ENCODE measurements at regions not wholly inside any gene's neighbourhood (a gene's known extent, or its start where the extent isn't known, plus 50 kb on each side); places are given as distances from the start of the nearest gene placed in this dataset.
"Not testable (repeated sequence)": the region's sequence is repeated elsewhere in the genome, so short reads cannot be mapped to it uniquely, and the experiment has no call there.

DNA sequence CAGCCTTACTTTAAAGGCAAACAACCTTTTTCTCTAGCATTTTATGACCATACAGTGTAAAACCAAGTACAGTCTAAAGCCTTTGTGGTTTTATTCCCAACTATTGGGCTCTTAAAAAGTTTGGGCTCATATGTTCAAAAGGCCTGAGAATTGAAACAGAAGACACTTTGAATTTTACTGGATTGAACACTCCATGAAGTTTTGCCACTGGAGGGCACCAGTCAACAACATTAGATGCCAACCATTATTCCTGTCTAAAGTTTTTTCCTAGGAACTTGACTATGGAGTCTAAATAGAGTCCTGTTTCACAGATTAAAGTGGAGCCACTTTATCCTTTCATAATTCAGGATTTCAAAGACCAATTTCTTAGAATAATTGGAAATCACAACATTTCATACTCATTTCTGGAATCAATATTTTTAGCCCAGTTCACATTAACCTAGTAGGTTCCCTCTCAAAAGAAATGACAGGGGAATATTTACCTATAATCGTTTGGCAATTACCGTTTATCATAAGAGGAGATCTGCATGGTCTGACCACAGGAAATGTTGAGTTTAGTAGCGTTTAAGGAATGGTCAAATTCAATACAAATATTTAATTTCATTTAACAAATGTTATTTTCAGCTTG lies 244.1 kb upstream of the PDZRN3 start:
- DNase-seq (ENCODE audit: low read depth in 2 of 2): no peak

DNA sequence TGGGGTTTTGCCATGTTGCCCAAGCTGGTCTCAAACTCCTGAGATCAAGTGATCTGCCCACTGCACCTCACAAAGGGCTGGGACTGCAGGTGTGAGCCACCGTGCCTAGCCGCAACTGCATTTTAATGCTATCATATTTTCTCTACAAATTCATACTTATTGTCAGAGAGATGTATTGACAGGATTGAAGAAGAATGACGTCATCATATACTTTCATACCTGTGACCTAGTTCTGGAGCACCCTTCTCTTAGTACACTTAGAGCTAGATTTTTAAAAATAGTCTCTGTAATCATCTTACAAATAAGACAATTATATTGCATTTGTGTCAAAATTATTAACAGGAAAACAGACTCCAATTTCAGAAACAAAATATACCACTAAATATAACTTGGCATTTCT lies 242.8 kb upstream of the PDZRN3 start:
- DNase-seq (ENCODE audit: low read depth in 2 of 2): no peak

DNA sequence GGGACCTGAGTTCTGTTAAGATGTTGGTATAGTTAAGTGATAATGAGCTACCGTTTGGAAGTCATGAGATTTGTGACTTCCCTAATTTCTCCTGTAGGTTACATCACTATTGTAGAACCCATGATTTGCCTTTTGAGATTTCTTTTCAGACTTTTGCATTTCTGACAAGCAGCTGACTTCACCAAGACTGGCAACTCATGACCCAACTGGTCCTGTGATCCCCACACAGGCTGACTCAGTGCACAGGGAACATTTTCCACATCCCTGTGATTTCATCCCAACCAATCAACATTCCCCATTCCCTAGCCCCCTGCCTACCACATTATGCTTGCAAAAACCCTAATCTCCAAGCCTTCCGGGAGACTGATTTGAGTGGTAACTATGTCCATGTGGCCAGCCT lies 242.1 kb upstream of the PDZRN3 start:
- DNase-seq (ENCODE audit: low read depth in 2 of 2): no peak

DNA sequence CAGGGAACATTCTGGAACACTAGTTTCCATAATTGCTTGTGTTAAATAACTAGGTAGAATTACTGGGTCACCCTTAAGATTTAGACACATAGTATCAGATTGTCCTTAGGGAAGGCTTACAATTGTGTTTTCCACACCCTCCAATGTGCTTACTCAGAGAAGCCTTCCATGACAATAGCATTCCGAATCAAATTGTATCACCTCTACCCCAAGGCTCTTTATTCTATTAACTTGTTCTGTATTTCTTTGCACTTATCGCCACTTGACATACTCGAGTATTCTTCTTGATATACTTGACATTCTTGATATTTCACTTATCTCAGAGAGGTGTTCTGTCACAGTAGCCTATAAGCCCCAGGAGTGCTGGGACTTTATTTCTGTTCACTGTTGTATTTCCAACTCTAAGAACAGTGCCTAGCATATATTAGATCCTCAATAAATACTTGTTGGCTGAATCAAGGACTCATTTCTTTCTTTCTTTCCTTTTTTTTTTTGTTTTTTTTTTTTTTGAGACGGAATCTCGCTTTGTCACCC lies 238.9 kb upstream of the PDZRN3 start:
- DNase-seq (ENCODE audit: low read depth in 2 of 2): no peak

DNA sequence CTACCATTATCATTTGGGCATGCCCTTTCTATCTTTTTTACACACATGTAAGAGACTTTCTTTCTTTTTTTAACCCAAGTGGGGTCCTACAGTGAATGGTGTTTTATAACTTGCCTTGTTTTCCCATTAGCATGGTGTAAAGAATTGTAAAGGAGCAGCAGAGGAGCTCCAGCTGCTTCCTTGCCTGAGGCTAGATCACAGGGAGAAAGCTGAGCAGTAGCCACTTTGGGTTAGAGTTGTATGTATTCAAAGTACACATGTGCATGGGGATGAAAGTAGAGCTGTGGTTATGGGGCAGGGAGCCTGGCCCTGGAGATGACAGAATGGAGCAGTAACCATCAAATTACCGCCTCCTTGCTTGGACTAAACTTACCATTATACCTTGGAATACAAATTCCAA lies 231.1 kb upstream of the PDZRN3 start:
- DNase-seq (ENCODE audit: low read depth in 2 of 2): no peak

DNA sequence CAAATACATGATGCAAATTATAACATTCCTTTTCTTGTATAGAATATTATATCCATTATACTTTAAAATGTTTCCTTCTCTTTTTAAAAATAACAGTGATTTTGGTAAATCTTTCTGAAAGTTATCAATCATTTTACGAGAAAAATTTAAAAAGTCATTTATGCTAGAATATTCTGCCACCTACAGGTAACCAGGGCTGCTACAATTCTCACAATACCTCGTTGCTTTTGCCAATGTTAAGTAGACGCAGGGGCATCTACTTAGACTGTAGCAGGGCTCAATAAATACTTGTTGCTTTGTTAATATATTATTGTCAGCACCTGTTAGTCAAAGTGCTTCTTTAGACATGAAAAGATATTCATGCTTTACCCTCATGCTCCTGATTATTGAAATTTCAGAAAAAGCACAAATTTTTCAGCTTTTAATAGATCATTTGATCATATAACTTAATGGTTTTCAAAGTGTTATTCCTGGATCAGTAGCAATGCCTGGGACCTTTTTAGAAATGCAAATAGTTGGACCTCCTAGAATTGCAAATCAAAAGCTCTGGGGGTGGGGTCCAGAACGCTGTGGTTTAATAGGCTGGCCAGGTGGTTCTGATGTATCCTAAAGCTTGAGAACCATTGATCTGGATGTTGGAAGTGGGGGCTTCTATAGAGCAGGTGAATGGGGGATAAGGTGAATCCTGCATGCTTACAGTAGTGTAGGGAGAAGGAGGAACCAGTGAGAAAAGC lies 223.6 kb upstream of the PDZRN3 start:
- no peak for DNase-seq (ENCODE audit: low read depth in 2 of 2)

DNA sequence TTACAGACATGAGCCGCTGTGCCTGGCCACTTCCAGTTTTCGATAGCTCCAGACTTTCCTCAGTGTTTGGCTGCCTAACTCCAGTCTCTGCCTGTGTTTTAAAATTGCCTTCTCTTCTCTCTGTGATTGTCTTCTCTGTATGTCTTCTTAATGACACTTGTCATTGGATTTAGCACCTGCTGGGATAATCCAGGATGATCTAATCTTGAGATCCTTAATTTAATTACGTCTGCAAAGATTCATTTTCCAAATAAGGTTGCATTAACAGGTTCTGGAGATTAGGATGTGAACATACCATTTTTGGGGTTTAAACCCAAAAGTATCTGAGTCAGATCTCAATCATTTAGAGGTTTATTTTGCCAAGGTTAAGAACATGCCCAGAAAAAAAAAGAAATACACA lies 222.2 kb upstream of the PDZRN3 start:
- no peak for DNase-seq (ENCODE audit: low read depth in 2 of 2)

DNA sequence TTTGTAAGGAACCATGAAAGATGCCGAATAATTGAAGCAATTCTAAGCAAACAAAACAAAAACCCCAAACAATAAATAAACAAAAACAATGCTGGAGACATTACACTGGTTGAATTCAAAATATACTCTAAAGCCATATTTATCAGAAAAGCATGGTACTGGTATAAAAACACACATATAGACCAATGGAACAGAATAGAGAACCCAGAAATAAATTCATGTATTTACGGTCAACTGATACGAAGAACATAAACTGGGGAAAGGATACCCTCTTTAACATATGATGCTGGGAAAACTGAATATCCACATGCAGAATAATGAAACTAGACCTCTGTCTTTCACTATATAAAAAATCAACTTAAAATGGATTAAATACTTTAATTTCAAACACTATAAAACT lies 214.3 kb upstream of the PDZRN3 start:
- DNase-seq (ENCODE audit: low read depth in 2 of 2): no peak

DNA sequence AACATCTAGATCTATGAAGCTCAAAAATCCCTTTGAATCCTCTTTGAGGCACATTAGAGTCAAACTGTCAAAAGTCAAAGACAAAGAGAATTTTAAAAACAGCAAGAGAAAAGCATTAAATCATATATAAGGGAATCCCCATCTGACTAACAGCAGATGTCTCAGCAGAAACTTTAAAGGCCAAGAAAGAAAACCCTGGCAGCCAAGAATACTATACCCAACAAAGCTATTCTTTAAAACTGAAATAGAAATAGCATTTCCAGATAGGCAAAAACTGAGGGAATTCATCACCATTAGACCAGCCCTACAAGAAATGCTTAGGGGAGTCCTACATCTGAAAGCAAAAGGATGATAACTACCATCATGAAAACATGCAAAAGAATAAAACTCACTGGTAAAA lies 211.2 kb upstream of the PDZRN3 start:
- DNase-seq (ENCODE audit: low read depth in 2 of 2): no peak

DNA sequence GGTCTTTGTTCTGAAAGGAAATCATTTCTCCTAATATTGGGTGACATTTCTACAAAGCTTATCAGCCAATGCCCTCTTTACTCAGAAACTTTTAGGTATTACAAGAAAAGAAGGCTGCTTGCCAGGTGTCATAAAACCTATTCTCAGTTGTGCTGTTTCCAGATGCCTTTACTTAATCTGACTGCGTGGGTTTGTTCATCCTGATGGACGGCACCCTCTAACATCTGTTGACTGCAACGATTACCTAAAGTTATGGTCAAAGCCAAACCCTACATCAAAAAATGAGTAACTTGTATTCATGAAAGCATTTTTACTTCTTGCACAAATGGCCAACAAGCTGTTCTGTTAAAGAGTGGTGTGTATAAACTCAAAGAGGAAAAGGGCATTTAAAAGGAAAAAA lies 207.7 kb upstream of the PDZRN3 start:
- no peak for DNase-seq (ENCODE audit: low read depth in 2 of 2)

DNA sequence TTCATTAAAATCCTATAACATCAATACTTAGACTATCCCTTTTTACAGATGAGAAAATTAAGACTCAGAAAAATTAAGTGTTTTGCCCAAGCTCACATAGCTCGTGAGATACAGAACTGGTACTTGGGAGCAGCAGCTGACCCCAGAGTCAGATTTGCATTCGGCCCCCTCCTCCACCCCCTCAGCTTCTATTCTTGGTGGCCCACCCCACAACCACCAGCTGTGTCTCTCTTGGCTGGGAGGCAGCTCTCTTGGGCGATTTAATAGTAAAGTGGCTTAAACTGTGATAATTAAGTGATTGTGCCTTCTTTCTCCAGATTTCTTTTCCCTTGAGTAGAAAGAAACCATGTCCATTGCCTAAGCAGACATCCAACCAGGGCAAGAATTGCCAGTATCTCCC lies 203.6 kb upstream of the PDZRN3 start:
- DNase-seq (ENCODE audit: low read depth in 2 of 2): no peak

DNA sequence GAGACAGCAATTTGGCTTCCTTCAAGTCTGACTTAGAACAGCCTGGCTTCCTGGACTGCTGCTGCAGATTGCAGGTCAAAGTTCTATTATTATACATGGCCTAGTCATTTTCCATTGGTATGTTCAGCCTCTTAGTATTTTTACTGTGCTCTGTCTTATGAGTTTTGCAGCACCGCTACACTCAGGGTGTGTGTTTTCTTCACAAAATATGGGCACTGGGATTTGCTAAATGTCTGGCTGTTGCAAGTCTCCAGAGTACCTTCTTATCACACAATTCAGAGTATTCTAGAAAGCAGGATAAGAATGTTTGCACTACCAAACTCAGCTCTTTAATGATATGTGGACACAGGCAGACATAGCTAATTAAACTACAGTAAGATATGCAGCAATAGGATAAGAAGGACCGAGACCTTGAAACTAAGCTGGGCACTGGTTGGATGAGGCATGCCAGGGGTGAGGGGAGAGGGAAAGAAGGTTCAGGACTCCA lies 203.0 kb upstream of the PDZRN3 start:
- DNase-seq (ENCODE audit: low read depth in 2 of 2): no peak

DNA sequence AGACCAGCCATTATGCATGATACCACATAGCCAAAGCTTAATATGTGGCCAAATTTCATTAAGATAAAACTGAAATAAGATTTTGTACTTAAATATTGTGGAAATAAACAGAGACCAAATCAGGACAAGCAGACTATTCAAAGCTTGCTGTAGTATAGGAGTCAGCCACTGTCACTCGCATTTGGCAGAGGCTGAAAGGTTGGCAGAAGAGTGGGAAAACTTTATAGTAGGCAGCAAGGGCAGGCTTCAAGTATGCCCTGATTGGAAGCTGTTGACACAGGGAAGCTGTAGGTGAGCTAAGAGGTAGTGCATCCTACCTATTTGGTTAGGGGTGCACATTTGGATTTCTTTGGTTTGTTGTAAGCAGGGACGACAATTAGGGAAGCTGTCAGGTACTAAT lies 202.5 kb upstream of the PDZRN3 start:
- DNase-seq (ENCODE audit: low read depth in 2 of 2): no peak

DNA sequence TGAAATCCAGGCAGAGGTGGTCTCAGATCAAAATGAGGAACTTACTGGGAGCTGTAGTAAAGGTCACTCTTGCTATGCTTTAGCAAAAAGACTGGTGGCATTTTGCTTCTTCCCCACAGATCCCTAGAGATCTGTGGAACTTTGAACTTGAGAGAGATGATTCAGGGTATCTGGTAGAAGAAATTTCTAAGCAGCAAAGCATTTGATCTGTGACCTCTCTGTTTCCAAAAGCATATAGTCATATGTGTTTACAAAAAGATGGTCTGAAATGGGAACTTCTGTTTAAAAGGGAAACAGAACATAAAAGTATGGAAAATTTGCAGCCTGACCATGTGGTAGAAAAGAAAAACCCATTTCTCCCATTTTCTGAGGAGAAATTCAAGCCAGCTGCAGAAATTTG lies 196.2 kb upstream of the PDZRN3 start:
- DNase-seq (ENCODE audit: low read depth in 2 of 2): not testable (repeated sequence)

DNA sequence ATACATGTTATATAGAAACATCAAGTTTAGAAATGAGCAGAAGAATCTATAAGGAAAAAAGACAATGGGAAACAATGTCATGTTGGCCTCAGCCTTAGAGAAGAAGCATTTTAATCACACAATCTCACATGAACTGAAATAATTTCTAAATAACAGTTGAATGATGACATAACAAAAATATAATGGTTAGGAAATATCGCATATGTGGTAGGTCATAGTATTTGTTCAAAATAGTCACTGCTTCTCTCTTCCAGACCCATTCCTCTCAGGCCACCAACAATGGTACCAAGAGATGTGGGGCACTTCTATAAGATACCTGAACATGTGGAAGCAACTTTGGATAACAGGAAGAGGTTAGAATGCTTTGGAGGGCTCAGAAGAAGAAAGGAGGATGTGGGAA lies 195.7 kb upstream of the PDZRN3 start:
- DNase-seq (ENCODE audit: low read depth in 2 of 2): no peak

DNA sequence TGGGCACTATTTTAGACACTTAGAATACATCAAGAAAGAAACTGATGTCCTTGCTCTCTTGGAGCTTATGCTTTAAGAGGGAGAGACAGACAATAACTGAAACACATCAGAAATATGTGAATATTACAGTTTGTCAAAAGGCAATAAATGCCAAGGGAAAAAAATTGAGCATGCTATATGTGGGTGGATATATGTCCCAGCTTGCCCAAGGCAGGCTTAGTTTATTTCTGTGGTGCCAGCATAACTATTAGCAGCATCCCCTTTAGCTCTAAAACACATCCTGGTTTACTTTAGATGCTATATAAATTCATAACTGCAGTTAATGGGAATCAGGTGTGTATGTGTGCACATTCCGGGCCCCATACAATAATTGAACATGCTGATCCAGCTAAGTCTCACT lies 191.2 kb upstream of the PDZRN3 start:
- no peak for DNase-seq (ENCODE audit: low read depth in 2 of 2)

DNA sequence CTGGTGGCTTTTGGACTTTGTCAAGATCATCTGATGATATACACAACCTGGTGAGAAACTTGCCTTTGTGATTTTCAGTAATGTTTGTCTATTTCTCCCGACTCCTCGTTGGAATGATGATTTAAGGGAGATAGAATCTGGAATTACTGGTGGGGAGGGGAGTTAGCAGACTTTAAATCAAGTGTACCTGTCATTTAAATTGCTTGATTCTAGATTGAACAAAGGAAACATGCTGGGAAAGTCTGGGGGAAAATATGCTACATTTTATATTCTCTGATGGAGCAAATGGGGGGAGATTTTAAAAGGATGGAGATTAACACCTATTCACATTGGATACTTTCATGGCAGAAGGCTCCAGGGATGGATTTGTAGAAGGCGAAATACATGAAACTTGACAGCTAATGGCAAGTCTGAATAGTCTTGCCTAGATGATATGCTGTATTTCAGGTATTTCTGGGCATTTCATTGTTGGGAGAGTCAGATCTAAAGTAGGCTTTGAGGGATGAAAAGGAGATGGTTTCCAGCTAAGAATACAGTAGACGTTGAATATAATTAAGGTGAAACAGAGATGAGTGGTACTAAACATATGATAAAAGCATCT lies 189.1 kb upstream of the PDZRN3 start:
- DNase-seq (ENCODE audit: low read depth in 2 of 2): no peak

DNA sequence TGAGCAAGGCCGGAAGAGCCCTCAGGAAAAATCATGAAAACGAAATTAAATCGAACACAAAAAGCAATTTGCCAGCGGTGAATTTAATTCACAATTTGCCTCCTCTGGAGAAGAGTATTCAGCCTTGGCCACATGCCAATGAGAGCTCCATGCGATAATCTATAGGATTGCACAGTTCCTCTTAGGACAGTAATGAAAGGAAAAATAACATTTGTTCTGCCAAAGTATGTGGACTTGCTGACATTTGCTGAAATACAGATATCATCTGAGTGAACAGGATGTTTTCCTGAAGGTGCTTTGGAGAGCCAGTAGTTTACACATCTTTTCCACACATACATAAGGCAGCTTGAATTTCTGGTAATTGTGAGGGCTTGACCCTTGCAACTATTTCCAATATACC lies 188.6 kb upstream of the PDZRN3 start:
- DNase-seq (ENCODE audit: low read depth in 2 of 2): no peak

DNA sequence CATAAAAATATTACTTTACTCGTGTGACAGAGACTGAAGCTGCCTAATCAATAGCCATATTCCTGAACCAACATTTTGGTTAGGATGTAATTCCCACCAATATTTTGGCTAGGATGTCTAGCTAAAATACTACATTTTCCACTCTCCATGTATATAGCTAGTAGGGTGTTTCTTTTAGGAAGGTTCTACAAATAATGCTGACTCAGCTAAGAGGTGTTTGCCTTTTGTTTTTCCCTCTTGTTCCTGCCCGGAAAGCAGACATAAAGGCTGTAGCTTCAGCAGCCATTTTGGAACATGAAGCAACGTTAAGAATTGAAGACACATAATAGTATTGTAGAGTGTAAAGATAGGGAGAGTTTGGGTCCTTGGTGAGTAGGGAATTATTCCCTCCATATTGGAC lies 187.3 kb upstream of the PDZRN3 start:
- DNase-seq (ENCODE audit: low read depth in 2 of 2): no peak

DNA sequence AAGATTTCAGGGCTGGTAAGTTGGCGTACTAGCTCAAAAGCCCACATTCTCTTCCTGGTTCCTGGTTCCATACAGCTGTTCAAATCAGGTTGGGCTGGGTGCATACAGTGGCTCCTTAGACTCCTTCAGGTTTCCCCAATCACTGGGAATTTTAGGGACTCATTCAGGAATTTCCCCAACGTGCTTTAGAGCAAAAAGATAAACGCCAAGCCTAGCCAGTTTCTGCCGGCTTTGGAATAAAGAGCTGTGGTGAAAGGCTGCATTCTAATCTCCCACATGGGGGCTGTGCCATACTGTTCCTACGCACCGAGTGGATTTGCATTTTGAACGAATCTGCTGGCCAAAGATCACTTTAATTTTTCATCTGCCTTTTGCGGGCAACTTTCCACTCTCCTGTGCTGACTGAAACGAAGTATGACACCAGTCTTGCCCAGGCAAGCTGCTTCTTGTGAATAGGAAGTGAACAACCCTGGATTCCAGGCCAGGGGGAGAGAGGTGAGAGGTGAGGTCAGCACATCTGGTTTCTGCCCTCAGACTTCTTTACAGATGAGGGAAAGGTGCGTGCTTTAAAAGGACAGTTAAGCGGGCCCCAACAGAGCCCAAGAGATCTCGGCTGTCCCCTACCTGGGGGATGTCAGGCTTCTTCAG lies 184.2 kb upstream of the PDZRN3 start:
- no peak for DNase-seq (ENCODE audit: low read depth in 2 of 2)

DNA sequence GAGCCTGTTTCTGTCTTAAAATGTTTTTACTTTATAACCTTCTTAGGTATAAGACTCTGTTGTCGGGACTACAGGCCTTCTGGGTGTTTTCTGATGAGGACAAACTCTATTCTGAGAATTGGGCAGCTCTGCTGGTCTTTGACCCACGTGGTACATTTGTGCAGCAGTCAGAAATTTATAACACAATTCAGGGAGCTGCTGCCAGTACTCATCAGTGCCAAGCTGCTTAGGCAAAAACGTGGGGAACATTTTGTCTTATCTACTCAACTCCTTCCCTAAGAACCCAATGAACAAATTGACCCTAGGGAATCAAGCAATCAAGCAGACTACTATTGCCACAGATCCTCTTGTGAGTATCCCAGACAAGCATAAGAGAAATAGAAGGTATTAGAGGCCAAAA lies 180.7 kb upstream of the PDZRN3 start:
- no peak for DNase-seq (ENCODE audit: low read depth in 2 of 2)

DNA sequence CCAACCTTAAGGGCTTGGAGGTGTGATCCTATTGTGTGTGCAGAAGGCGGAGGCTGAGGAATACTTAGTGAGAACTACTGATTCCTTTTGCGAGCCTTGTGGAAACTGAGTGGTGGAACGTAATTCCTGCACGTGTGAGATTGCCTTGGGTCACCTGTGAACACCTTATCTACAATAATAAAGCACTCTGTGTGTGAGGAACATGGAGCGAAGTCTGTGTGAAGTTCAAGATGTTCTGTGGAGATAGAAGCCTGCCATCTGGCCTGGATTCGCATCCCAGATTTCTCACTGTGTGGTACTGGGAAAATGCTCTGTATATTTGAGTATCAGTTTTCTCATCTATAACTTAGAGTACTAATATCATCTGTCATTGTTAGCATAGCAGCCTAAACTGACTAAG lies 179.5 kb upstream of the PDZRN3 start:
- DNase-seq (ENCODE audit: low read depth in 2 of 2): no peak

DNA sequence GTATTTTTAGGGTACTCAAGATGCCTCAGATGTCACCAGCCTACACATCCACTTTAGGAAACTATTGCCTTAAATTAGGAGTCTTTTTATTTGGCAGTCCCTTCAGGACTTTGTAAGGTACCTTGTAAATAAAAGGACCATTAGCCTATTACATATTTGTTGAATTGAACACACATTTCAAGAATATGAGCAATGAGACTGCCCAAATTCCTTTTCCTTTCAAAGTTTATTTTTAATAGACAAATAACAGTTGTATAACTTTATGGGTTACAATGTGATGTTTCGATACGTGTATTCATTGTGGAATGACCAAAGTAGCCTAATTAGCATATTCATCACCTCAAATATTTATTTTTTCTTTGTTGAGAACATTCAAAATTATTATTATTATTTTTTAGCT lies 176.7 kb upstream of the PDZRN3 start:
- no peak for DNase-seq (ENCODE audit: low read depth in 2 of 2)
